ENCODE measurements at regions not wholly inside any gene's neighbourhood (a gene's known extent, or its start where the extent isn't known, plus 50 kb on each side); places are given as distances from the start of the nearest gene placed in this dataset.

- TF ChIP-seq HNF4G (IDR thresholded peaks at IDR 0.05) (no peak), SP1 (IDR thresholded peaks at IDR 0.05) (no peak), CTCF (IDR thresholded peaks at IDR 0.05; ENCODE audit: low read depth, low read length, missing input control) (no peak), MAX (IDR thresholded peaks at IDR 0.05) (no peak), REST (IDR thresholded peaks at IDR 0.05) (no peak), YY1 (IDR thresholded peaks at IDR 0.05) (no peak), JUND (IDR thresholded peaks at IDR 0.05) (no peak), RAD21 (IDR thresholded peaks at IDR 0.05) (no peak), ZBTB33 (IDR thresholded peaks at IDR 0.05) (no peak), RXRA (IDR thresholded peaks at IDR 0.05) (no peak), HNF4A (conservative IDR thresholded peaks at IDR 0.05) (no peak), TAF1 (conservative IDR thresholded peaks at IDR 0.05) (no peak)
These were observed 770.8 kb downstream of the EPHA7 start for GRCh38 chr6:92648364-92649086.

Measured in liver (tissue), 3 donors.